Prostate gland (tissue), 2 donors: ENCODE measurements at regions not wholly inside any gene's neighbourhood (a gene's known extent, or its start where the extent isn't known, plus 50 kb on each side); places are given as distances from the start of the nearest gene placed in this dataset.
"Not testable (repeated sequence)": the region's sequence is repeated elsewhere in the genome, so short reads cannot be mapped to it uniquely, and the experiment has no call there.

Experiments used
- DNase-seq: peaks from one replicate; pipeline ENCODE4 v3.0.0-alpha.2; 2019; ENCODE audit warnings: low spot score
- H3K27ac ChIP-seq, 2 donors: fragments of 200-600 bp; sonication (generic); 2 replicates each; pipeline ENCODE4 v1.5.1; 2017 to 2019
- H3K27me3 ChIP-seq: fragments of 200-600 bp; sonication (generic); replicated peaks from 2 replicates; pipeline ENCODE4 v1.5.1; 2019; ENCODE audit not compliant: insufficient read depth
- H3K36me3 ChIP-seq, 2 donors: fragments of 200-600 bp; sonication (generic); 1 replicate in 1 of 2; 2 replicates in 1 of 2; pipeline versions ENCODE4 v1.5.1 to v1.8.1; 2017 to 2019
- H3K4me1 ChIP-seq: fragments of 200-600 bp; sonication (generic); replicated peaks from 2 replicates; pipeline ENCODE4 v1.5.1; 2019
- H3K4me3 ChIP-seq, 2 donors: fragments of 200-600 bp; sonication (generic); 2 replicates each; pipeline ENCODE4 v1.5.1; 2017 to 2019
- H3K9me3 ChIP-seq: fragments of 200-600 bp; sonication (generic); 2 replicates; pipeline ENCODE4 v1.5.1; 2017
- CTCF ChIP-seq, 4 experiments: fragments of 200-600 bp in 2 of 4; fragments of 450-650 bp in 2 of 4; sonication (generic) in 2 of 4; IDR thresholded peaks; 1 replicate in 3 of 4; 2 replicates in 1 of 4; pipeline ENCODE4 v1.5.1; 2016 to 2019; ENCODE audit warnings: antibody characterized with exemption in 4 of 4, mild to moderate bottlenecking in 2 of 4, moderate library complexity in 2 of 4
- POLR2A ChIP-seq: fragments of 450-650 bp; IDR thresholded peaks from one replicate; pipeline ENCODE4 v1.6.1; 2016; ENCODE audit warnings: antibody characterized with exemption, mild to moderate bottlenecking
- POLR2AphosphoS5 ChIP-seq: sonication (generic); formaldehyde crosslinking; IDR thresholded peaks from one replicate; pipeline ENCODE4 v1.6.1; 2017; ENCODE audit warnings: antibody characterized with exemption
- WGBS: methylation state at CpG from one replicate; pipeline ENCODE4 v1.1.5; 2018; 5-methylcytosine and 5-hydroxymethylcytosine counted together
- intact Hi-C: fragments of 100-400 bp; cut with DNase I; formaldehyde crosslinking; loops from one replicate; pipeline ENCODE4 v1.14.2; 2022
- small RNA-seq, 2 donors: library from RNA; depleted of rRNA; stranded (forward); fragments of <200 nt; gene quantifications; one replicate each; pipeline ENCODE3, GENCODE V24; 2016

- Histone ChIP-seq H3K4me1 (no peaks in the 10 kb centered on the region), H3K4me3 (no peak overlapping the region), H3K27ac (no peak overlapping the region), H3K9me3 (no peaks in the 10 kb centered on the region), H3K27me3 (no peaks in the 10 kb centered on the region), H3K36me3 (no peaks in the 10 kb centered on the region)
- DNase-seq, result no peak
- intact Hi-C loops, result no loop called here
- TF ChIP-seq POLR2A (no peak), POLR2AphosphoS5 (no peak), CTCF (IDR thresholded peaks at IDR 0.05) (no peak)
Observed at GRCh38 chr5:36536616-36537005, 69.8 kb upstream of the SLC1A3 start.

GRCh38 chr5:36537724-36538123, 68.7 kb upstream of the SLC1A3 start:
- TF ChIP-seq POLR2A (no peak), POLR2AphosphoS5 (no peak), CTCF (IDR thresholded peaks at IDR 0.05) (no peak)
- no peaks in the 10 kb centered on the region for H3K27me3 ChIP-seq
- intact Hi-C loops, result no loop called here
- WGBS, result 70% methylated on average over 4 of the region's 4 CpGs
- H3K36me3 ChIP-seq, result no peaks in the 10 kb centered on the region
- H3K4me3 ChIP-seq, result no peak overlapping the region
- no peak for DNase-seq
- H3K9me3 ChIP-seq, result no peaks in the 10 kb centered on the region
- H3K27ac ChIP-seq, result no peak overlapping the region
- H3K4me1 ChIP-seq, result no peaks in the 10 kb centered on the region

- H3K36me3 ChIP-seq, result no peaks in the 10 kb centered on the region
- H3K4me1 ChIP-seq, result no peaks in the 10 kb centered on the region
- H3K27ac ChIP-seq, result no peak overlapping the region
- H3K9me3 ChIP-seq, result no peaks in the 10 kb centered on the region
- no peak overlapping the region for H3K4me3 ChIP-seq
- 63% methylated on average over 8 of the region's 8 CpGs for WGBS
- intact Hi-C loops, result no loop called here
- DNase-seq, result no peak
- H3K27me3 ChIP-seq, result no peaks in the 10 kb centered on the region
- TF ChIP-seq CTCF (IDR thresholded peaks at IDR 0.05) (no peak), POLR2A (no peak), POLR2AphosphoS5 (no peak)
Observed at GRCh38 chr5:36552651-36553393, 53.6 kb upstream of the SLC1A3 start.

- H3K9me3 ChIP-seq, H3K4me3 ChIP-seq, H3K27ac ChIP-seq, intact Hi-C loops, DNase-seq, H3K36me3 ChIP-seq, H3K27me3 ChIP-seq, H3K4me1 ChIP-seq: not testable (repeated sequence)
- 97% methylated on average over 1 of the region's 1 CpG for WGBS
Observed at GRCh38 chr5:36555035-36555434, 51.4 kb upstream of the SLC1A3 start.

Small RNA genes lying in the stretch of these regions (small RNA-seq; reads per million reads assigned to genes)
- 0 reads per million in 2 donors for gene RNA5SP181
